ENCODE measurements at regions not wholly inside any gene's neighbourhood (a gene's known extent, or its start where the extent isn't known, plus 50 kb on each side); places are given as distances from the start of the nearest gene placed in this dataset.

GRCh38 chr11:86726770-86727504, 54.5 kb upstream of the ME3 start:
- no peak for TF ChIP-seq CTCF (IDR thresholded peaks at IDR 0.05)
- no peak for TF ChIP-seq POLR2AphosphoS5 (IDR thresholded peaks at IDR 0.05)

Data from upper lobe of left lung (tissue), 4 donors.